GM12865 (cell line): ENCODE measurements at regions not wholly inside any gene's neighbourhood (a gene's known extent, or its start where the extent isn't known, plus 50 kb on each side); places are given as distances from the start of the nearest gene placed in this dataset.
A peak's percentile ranks its signal among the peaks of the same experiment; 100 is the strongest.

Experiments used
- DNase-seq: peaks from one replicate; pipeline ENCODE4 v3.0.0; 2010; ENCODE audit warnings: low read depth
- H3K4me3 ChIP-seq: 2 replicates; pipeline ENCODE4 v1.5.1; 2011; ENCODE audit warnings: mild to moderate bottlenecking, low read depth, low read length, control low read depth
- CTCF ChIP-seq: IDR thresholded peaks from 2 replicates; pipeline ENCODE4 v1.5.1; 2011; ENCODE audit warnings: low read length, control low read depth, low read depth, inconsistent platforms; ENCODE audit not compliant: insufficient read depth; ENCODE audit errors: missing control alignments

GRCh38 chr2:146496248-146496647 lies 1348.6 kb upstream of the ACVR2A start:
- no peak overlapping the region for H3K4me3 ChIP-seq

GRCh38 chr2:146489386-146489785 lies 1355.4 kb upstream of the ACVR2A start:
- no peak overlapping the region for H3K4me3 ChIP-seq
- no peak for TF ChIP-seq CTCF
- no peak for DNase-seq

More at GRCh38 chr2:146496248-146496647, 1348.6 kb upstream of the ACVR2A start:
- DNase-seq, result no peak
- TF ChIP-seq CTCF, result no peak

- DNase-seq, result no peak
- no peak for TF ChIP-seq CTCF
- H3K4me3 ChIP-seq, result no peak overlapping the region
These were observed 1363.2 kb upstream of the ACVR2A start for GRCh38 chr2:146481629-146482028.

GRCh38 chr2:146477383-146477782 lies 1367.4 kb upstream of the ACVR2A start:
- no peak overlapping the region for H3K4me3 ChIP-seq
- DNase-seq, result peak; percentile 15
- TF ChIP-seq CTCF, result no peak

- no peak overlapping the region for H3K4me3 ChIP-seq
- DNase-seq, result no peak
- TF ChIP-seq CTCF, result no peak
These were observed 1376.3 kb upstream of the ACVR2A start for GRCh38 chr2:146468578-146468977.

GRCh38 chr2:146467425-146467824 lies 1377.4 kb upstream of the ACVR2A start:
- no peak for DNase-seq
- no peak overlapping the region for H3K4me3 ChIP-seq
- TF ChIP-seq CTCF, result no peak

GRCh38 chr2:146465460-146465859 lies 1379.4 kb upstream of the ACVR2A start:
- DNase-seq, result no peak
- TF ChIP-seq CTCF, result no peak
- no peak overlapping the region for H3K4me3 ChIP-seq
